HG02870 (cell line): ENCODE measurements at regions not wholly inside any gene's neighbourhood (a gene's known extent, or its start where the extent isn't known, plus 50 kb on each side); places are given as distances from the start of the nearest gene placed in this dataset.

ENCODE experiments used
- ATAC-seq: cut with Tn5 transposase; IDR thresholded peaks from one replicate; pipeline ENCODE4 v1.9.1; 2021; ENCODE audit warnings: mild to moderate bottlenecking, moderate library complexity; ENCODE audit not compliant: unreplicated experiment

GRCh38 chr6:163946437-163946836 is 531.9 kb downstream of the QKI start:
- ATAC-seq, result peak; percentile 19

- ATAC-seq, result no peak
These were observed 531.3 kb downstream of the QKI start for GRCh38 chr6:163945808-163946207.

DNA sequence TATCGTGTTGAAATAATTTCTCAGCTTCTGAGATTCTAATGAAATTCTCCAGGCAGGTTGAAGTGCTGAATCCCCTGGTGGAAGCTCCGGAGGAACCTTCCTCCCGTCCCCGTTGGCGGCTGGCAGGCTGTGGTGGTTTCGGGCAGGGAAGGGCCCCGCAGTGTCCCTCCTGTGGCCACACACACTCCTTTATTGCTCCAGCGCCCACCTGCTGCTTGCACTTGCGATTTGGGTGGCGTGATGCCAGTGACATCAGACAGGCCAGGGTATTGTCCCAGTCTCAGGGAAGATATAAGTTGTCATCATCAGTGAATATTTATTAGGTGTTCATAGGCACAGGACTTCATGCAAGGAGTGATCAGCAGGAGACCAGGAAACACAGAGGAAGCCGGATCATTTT is 530.4 kb downstream of the QKI start:
- no peak for ATAC-seq

DNA sequence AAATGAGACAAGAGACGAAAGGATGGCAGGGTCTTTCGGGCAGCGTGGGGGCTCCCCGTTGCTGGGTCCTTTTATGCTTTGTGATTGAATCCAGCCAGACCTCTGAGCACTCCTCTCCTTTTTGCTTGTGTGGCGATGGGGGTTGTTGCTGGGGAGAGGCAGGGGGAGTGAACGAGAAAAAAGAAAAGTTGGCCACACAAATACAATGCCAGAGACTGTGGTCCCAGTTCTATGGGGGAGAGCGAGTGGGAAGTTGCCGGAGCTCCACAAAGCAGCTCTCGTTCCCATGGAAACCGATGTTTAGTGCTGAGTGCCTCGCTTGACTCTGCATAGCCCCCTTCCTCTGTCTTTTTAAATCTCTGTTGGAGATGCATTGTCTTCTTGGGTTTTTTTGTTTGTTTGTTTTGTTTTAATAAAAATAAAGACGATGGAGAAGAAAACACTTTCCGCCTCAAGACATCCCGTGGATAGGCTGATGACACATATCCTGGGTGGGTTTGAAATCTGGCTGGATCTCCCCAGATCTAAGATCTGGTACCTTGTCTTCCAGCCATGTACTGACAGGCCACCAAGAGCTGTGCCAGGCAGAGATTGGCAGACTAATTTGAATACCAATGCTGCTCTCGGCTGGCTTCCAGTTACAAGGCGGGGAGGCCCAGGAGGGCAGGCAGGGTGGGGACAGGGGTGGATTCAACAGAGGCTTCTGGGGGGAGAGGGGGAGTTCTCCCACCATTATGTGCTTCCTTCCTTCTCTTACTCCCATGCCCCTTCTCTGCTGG is 529.3 kb downstream of the QKI start:
- ATAC-seq, result no peak

- ATAC-seq, result no peak
These were observed 528.3 kb downstream of the QKI start for GRCh38 chr6:163942790-163943189.

DNA sequence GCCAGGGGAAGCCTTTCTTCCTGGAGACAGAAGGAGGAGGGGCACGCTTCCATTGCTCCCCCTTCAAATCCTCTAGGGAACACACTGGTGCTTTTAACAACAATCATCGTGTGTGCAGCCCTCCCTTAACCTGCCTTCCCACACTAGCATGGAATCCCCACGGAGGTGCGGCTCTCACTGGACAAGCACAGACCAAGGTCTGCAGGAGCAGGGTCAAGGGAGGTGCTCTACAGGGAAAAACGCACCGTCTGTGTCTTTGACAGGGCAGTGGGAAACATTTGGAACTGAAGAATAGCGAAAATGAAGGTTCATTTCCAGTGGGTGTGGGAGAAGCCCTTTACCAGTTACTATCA is 527.1 kb downstream of the QKI start:
- ATAC-seq, result no peak

DNA sequence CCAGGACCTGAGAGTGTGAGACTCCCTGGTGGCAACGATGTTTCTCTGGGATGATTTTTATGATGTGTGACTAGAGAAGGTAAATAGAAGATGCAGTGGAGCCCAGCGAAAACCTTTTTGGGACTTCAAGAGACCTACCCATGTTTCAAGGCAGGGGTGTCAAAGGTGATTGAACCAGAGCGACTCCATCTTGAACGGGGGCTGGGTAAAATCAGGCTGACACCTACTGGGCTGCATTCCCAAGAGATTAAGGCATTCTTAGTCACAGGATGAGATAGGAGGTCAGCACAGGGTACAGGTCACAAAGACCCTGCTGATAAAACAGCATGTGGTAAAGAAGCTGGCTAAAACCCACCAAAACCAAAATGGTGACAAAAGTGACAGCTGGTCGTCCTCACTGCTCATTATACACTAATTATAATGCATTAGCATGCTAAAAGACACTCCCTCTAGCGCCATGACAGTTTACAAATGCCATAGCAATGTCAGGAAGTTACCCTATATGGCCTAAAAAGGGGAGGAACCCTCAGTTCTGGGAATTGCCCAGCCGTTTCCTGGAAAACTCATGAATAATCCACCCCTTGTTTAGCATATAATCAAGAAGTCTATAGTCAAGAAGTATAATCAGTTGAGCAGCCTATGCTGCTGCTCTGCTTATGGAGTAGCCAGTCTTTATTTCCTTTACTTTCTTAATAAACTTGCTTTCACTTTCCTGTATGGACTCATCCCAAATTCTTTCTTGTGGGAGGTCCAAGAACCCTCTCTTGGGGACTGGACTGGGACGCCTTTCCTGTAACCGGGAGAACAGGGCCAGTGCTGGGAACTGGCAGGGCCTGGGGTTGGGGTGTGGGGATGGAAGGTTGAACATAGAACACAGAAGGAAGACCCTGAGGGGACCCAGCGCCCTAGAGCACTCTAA is 526.4 kb downstream of the QKI start:
- ATAC-seq, result no peak

DNA sequence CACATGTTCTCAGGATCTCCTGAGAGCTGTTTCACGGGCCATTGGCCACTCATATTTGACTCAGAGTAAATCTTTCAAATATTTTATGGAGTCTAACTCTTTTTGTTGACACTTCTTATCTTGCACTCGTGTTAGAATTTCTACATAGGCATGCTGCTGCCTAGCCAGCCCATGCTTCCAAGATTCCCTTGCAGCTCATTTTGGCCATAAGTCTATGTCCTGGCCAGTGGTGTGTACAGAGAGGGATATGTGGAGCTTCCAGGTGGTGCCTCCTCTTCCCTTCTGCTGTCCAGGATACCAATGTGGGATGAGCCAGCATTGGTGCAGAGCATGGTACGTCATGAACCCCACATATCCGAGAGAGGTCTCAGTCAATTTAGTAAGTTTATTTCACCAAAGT is 522.6 kb downstream of the QKI start:
- ATAC-seq, result no peak

DNA sequence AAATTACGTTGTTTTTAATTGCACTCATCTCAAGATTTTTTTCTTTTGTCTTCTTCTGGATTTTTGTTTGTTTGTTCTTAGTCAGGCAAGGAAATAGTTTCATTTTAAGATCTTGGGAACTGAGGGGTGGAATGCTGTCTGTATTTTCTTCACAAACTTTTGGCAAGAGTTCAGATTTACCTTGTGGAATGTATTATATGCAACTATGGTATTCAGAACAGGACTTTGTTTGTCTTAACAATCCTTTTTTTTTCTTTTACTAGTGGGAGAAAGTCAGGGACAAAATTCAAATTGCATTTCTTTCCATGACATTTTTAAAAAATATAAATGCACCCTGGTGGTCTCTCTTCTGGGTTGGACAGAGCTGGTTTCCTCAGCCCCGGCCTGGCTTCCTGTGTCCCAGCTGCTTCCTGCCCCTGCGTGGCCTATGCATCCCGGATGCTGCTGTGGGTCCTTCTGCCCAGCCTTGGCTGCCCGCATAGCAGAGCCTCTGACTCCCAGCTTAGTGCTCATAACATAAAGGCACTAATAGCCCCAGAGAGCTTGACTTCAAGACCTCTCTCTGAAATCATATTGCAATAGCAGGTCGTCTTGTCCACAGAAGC is 520.7 kb downstream of the QKI start:
- no peak for ATAC-seq

GRCh38 chr6:163930012-163930411 is 515.5 kb downstream of the QKI start:
- ATAC-seq, result no peak

DNA sequence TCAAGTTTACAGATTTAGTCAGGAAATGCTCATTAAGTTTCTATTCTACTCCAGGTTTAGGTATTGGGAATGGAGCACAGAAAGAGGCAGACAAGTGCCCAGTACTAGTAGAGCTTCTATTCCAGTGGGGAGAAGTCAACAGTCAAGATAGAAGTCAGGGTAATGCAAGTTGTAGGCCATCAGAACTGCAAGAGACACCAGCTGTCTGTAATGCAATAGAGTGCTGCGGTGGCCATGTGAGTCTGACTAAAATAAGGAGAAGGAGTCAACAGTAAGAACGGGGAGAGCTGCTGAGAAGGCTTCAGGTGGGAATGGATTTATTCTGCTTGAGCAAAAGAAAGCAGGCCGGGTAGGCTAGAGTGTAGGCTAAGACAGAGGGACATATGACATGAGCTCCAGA is 515.0 kb downstream of the QKI start:
- no peak for ATAC-seq

DNA sequence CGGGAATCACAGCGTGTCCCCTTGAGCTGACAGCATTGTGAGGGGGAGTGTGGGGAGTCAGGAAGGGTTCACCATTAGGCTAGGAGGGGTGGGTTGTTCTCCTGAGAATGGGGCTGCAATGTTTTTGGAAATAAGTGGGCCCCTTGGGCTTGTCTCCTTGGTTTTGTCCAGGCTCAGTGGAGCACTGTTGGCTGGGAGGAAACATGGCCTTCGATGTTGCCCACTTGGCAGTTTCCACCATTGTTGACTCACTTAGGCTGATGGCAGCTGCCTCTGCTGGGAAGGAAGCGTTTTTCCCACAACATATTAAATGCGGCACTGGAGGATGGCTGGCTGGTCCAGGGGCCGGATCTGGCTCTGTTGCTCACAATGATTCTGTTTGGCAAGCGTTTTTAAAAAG is 512.1 kb downstream of the QKI start:
- no peak for ATAC-seq

DNA sequence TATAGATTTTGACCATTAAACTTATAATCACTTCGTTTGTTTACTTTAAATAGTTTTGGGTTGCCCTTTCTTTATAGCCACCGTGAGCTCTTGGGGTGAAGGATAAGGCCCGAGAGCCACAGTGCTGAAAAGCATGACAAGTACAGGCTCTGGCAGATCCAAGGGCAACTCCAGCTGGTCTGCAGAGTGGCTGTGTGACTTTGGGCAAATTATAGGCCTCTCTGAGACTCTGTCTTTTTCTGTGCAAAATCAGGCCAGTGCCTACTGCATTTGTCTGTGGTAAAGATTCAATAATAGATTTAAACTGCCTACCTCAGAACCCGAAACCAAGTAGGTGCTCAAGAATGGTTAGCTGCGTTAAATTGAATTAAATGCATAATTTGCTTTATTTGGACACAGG is 511.3 kb downstream of the QKI start:
- ATAC-seq, result no peak

DNA sequence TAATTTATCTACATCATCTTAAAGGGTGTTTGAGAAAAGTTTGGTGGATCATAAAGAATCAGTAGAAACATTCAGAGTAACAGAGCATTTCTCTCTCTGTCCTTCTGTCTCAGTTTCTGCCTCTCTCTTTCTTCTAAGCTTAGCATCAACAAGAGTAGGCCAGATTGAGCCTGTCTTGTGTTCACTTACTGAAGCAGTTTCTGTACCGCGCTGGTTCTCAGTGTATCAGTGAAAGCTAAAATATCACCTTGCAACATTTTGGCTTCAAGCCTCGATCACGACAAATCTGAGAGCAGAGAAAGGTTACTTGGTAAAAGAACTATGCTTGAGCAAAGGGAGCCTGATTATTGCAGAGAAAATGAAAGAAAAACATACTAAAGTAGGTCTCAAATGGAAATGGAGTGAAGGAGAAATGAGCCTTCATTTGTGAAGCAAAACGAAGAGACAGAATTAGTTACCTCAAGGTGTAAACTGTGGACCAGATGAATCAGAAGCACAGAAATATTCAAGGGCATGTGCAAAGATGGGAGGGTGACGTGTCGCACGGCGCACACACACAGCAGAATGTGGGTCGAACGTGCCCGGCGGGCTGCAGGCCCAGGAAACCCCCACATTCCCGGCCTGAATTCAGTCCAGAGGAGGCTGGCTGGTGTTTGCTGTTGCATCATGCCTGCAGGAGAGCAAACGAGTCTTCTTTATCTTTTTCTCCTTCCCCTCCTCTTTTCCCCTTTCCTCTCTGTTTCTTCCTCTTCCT is 509.3 kb downstream of the QKI start:
- no peak for ATAC-seq

DNA sequence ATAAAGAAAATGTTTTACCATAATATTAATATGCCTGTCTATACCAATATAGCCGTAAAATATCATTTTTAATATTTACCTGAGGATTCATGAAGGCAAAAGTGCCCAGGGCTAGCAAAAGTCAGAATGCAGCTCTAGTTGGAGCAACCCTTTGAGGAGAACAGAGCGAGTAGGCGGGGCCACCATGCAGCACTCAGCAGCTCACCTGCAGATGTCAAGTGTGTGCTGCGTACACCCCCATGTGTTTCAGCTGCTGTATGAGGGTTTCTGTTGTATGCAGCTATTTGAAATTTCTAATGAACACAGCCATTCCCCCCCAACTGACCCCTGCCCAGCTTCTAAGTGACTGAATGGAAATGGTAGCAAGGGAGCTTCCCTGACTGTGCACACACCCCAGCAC is 508.0 kb downstream of the QKI start:
- ATAC-seq, result no peak

DNA sequence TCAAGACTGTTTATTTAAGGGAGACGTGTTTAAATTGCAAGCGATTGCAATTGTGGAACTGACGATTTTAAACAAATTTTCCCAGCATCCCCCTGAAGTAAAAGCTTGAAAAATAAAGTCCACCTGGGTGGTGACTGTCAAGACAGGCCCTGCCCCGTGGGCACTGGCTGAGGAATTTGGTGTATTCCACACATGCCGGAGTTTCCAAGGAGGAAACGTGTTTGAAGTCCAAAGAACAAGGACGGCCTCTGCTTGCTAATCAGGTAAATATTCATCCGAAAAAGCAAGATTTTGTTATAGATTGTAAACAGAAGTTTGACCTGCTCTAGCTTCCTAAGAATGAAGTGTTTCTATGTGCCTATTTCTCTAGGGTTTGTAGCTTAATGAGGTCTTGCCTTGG is 505.1 kb downstream of the QKI start:
- no peak for ATAC-seq

GRCh38 chr6:163916315-163917081 is 502.0 kb downstream of the QKI start:
- no peak for ATAC-seq

- no peak for ATAC-seq
These were observed 500.6 kb downstream of the QKI start for GRCh38 chr6:163915131-163915530.

GRCh38 chr6:163913045-163913444 is 498.5 kb downstream of the QKI start:
- ATAC-seq, result no peak

GRCh38 chr6:163906006-163906710 is 491.6 kb downstream of the QKI start:
- no peak for ATAC-seq
